ENCODE measurements at regions not wholly inside any gene's neighbourhood (a gene's known extent, or its start where the extent isn't known, plus 50 kb on each side); places are given as distances from the start of the nearest gene placed in this dataset.

- Histone ChIP-seq H3K9me2 (ENCODE audit: insufficient read depth) (no peaks in the 10 kb centered on the region), H3K4me2 (ENCODE audit: low read length) (no peak overlapping the region), H3K27ac (ENCODE audit: low read depth, low read length) (no peak overlapping the region), H3K9me3 (ENCODE audit: control insufficient read depth in 1 of 2, insufficient read depth in 1 of 2, low read depth in 1 of 2, low read length in 2 of 2) (no peaks in the 10 kb centered on the region), H3K4me3 (replicated peaks in 1 of 2; ENCODE audit: low read depth in 1 of 2, low read length in 2 of 2) (no peak overlapping the region), H4K20me1 (ENCODE audit: insufficient read depth) (no peaks in the 10 kb centered on the region), H3K9ac (ENCODE audit: low read length) (no peak overlapping the region), H3K79me2 (ENCODE audit: insufficient read depth, low read length) (no peaks in the 10 kb centered on the region), H3K4me1 (ENCODE audit: control insufficient read depth in 1 of 2, insufficient read depth in 2 of 2, low read length in 2 of 2) (no peaks in the 10 kb centered on the region), H3K27me3 (ENCODE audit: insufficient read depth, low read length) (0 out of 2 replicates have a peak, but pooled peaks cover 3% of the 10 kb centered on the region), H2AFZ (ENCODE audit: low read depth, low read length, poor library complexity, severe bottlenecking) (no peak overlapping the region), H3K36me3 (ENCODE audit: control insufficient read depth in 1 of 2, insufficient read depth in 2 of 2, low read length in 2 of 2) (no peaks in the 10 kb centered on the region)
- POLR2A ChIA-PET, result no interaction called here
- RAD21 ChIA-PET (ENCODE audit: low non-redundant PET in 1 of 2, low total read pairs in 2 of 2, uncharacterized antibody in 2 of 2, unreplicated experiment in 2 of 2), result no interaction called here
- ATAC-seq (no peak), DNase-seq (ENCODE audit: low read depth, low spot score) (no peak)
- TF ChIP-seq ZNF274 (IDR thresholded peaks at IDR 0.05; ENCODE audit: low read depth, low read length), result no peak
- TF ChIP-seq RAD21 (IDR thresholded peaks at IDR 0.05; ENCODE audit: low read depth), result no peak
- TF ChIP-seq SP1 (IDR thresholded peaks at IDR 0.05; ENCODE audit: low read depth), result no peak
- TF ChIP-seq POLR2A (IDR thresholded peaks at IDR 0.05; ENCODE audit: borderline replicate concordance, extremely low read depth, insufficient read depth, insufficient read length), result no peak
- no peak for TF ChIP-seq YY1 (IDR thresholded peaks at IDR 0.05; ENCODE audit: extremely low read depth, insufficient replicate concordance, low read depth, low read length)
- TF ChIP-seq CEBPB (IDR thresholded peaks at IDR 0.05; ENCODE audit: low read depth), result no peak
- TF ChIP-seq SRF (IDR thresholded peaks at IDR 0.05; ENCODE audit: low read depth), result no peak
- TF ChIP-seq ZFX (IDR thresholded peaks at IDR 0.05), result no peak
- no peak for TF ChIP-seq ATF3 (IDR thresholded peaks at IDR 0.05)
- TF ChIP-seq REST (IDR thresholded peaks at IDR 0.05; ENCODE audit: low read depth), result no peak
- no peak for TF ChIP-seq CBX3 (IDR thresholded peaks at IDR 0.05; ENCODE audit: low read depth)
- TF ChIP-seq CTCF (IDR thresholded peaks at IDR 0.05 in 2 of 3, conservative IDR thresholded peaks at IDR 0.05 in 1 of 3; ENCODE audit: borderline replicate concordance in 1 of 3, insufficient read depth in 1 of 3, low read depth in 2 of 3, low read length in 2 of 3), result no peak
- no peak for TF ChIP-seq EZH2 (IDR thresholded peaks at IDR 0.05)
- TF ChIP-seq ZBTB33 (IDR thresholded peaks at IDR 0.05; ENCODE audit: extremely low read depth, insufficient replicate concordance, low read length), result no peak
- no peak for TF ChIP-seq SIN3A (IDR thresholded peaks at IDR 0.05; ENCODE audit: low read depth)
- no peak for TF ChIP-seq FOSL1 (IDR thresholded peaks at IDR 0.05; ENCODE audit: low read depth)
- no peak for TF ChIP-seq POLR2AphosphoS5 (IDR thresholded peaks at IDR 0.05; ENCODE audit: low read depth, low read length)
- no peak for TF ChIP-seq TCF7L2 (IDR thresholded peaks at IDR 0.05; ENCODE audit: borderline replicate concordance, extremely low read depth, insufficient read depth, insufficient read length)
- BruUV-seq (replicated peaks), result no TSS peak
- CTCF ChIA-PET, result no interaction called here
- intact Hi-C loops (cut with micrococcal nuclease), result no loop called here
Observed at GRCh38 chr1:166261511-166261910, 94.7 kb upstream of the FAM78B start.
